HG03060 (cell line): ENCODE measurements at regions not wholly inside any gene's neighbourhood (a gene's known extent, or its start where the extent isn't known, plus 50 kb on each side); places are given as distances from the start of the nearest gene placed in this dataset.
"Not testable (repeated sequence)": the region's sequence is repeated elsewhere in the genome, so short reads cannot be mapped to it uniquely, and the experiment has no call there.

Experiments
- ATAC-seq: cut with Tn5 transposase; IDR thresholded peaks from one replicate; pipeline ENCODE4 v1.9.1; 2021; ENCODE audit warnings: low read depth, moderate number of reproducible peaks; ENCODE audit not compliant: unreplicated experiment

DNA sequence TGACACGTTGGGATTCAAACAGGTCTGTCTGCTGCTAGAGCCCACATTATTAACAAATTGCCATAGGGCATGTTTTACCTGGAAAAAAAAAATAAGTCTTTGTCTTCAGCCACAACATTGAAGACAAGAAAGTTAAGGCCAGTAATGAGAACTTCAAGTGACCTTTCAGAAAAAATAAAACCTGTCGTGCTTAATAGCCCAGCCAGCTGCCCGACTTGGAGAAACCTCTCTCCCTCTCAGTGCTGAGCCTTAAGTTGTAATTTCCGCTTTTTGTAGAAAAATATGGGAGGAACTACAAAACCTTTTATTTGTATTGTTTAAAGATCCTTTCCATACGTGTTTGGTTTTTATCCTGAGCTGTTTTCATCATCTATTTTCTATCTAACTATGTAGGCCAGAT is 454.3 kb upstream of the SLITRK6 start:
- not testable (repeated sequence) for ATAC-seq

DNA sequence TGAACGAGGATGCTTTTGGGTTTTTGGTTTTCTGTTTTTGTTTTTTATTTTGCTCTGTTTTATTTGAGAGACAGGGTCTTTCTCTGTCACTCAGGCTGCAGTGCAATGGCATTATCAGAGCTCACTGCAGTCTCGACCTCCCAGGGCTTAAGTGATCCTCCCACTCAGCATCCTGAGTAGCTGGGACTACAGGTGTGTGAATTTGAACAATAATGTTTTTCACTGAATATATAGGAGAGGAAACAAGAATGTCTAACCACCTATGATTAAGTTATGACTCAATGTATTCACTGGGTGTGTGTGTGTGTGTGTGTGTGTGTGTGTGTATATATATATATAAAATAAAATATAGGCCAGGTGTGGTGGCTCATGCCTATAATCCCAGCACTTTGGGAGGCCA is 456.6 kb upstream of the SLITRK6 start:
- ATAC-seq: not testable (repeated sequence)

DNA sequence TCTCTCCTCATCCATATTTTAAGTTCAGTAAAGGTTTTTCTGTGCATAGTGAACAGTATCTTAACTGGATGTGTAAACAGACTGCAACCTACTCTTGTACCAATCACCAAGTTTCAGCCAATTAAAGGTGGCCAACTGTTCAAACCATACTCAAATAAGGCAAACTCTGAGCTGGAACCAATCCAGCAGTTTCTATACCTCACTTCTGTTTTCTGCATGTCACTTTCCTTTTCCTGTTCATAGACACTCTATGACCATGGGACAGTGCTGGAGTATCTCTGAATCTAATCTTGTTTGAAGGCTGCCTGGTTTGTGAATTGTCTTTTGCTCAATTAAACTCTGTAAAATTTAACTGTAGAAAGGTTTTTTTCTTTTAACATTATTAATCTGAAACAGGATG is 470.3 kb upstream of the SLITRK6 start:
- ATAC-seq: no peak

GRCh38 chr13:86282442-86282841 is 483.2 kb upstream of the SLITRK6 start:
- ATAC-seq: peak; percentile 55

GRCh38 chr13:86283031-86283430 is 483.8 kb upstream of the SLITRK6 start:
- ATAC-seq: no peak

- no peak for ATAC-seq
Measured at GRCh38 chr13:86298725-86299124, 499.5 kb upstream of the SLITRK6 start.

GRCh38 chr13:86299128-86299527 is 499.9 kb upstream of the SLITRK6 start:
- no peak for ATAC-seq

GRCh38 chr13:86309881-86310280 is 510.7 kb upstream of the SLITRK6 start:
- no peak for ATAC-seq

DNA sequence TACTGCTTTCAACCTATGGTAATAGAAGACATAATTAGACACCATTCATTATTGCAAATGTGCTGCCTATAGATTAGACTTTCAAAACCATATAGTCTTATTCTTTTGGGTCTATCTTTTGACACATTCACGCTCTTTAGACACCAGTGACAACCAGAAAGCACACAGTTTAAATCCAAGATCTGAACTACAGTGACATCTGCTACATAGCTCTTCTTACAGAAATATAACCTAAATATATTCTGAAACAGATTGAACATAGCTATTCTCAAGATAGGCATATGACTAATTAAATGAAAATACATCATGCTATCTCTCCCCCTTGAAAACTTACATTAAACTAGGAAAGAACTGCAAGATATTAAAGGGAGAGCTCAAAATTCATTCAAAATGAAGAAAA is 514.2 kb upstream of the SLITRK6 start:
- no peak for ATAC-seq

GRCh38 chr13:86318450-86318849 is 519.2 kb upstream of the SLITRK6 start:
- ATAC-seq: no peak

DNA sequence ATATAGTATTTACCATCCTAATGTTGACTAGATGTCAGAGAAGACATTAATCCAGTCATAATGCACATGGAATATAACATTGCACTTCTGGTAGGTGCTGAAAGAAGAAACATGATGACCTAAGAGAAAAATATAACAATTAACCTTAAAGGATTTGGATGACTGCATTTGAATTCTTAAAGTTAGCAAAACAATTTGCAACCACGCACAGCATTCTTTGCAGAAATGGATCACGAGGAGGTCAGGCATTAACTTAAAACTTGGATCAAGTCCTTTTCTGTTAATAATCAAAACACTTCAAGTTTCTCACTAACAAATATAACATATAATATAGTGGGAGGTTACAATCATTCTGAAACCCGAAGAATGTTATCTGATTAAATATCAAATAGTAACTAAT is 525.0 kb upstream of the SLITRK6 start:
- no peak for ATAC-seq

DNA sequence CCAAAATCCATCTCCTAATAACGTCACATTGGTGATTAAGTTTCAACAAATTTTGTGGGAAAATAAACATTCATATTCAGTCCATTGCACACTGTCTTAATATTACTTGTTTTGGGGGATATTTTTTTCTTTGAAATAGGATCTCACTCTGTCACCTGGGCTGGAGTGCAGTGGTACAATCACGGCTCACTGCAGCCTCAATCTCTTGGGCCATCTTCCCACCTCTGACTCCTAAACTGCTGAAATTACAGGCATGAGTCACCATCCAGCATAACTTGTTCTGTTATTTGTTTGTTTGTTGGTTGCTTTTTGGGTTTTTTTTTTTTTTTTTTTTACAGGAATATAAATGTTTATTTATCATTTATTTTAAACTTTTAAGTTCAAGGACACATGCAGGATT is 556.1 kb upstream of the SLITRK6 start:
- ATAC-seq: no peak

DNA sequence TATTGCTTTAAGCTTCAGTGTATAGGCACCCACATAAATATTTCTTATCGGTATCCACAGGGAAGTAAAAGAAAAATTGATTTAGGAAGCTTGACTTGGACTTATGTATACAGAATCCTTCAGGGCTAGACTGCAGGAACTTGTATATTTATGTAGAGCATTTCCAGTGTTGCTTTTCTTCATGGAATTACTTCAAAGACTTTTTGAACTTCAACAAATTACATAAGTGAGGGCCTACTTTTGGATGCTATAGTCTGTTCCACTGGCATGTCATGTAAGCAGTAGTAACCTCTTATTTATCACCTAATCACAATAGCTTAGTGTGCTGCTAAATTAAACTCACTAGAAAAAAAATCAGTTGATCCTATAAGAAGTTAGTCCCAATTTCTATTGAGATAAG is 557.9 kb upstream of the SLITRK6 start:
- no peak for ATAC-seq

DNA sequence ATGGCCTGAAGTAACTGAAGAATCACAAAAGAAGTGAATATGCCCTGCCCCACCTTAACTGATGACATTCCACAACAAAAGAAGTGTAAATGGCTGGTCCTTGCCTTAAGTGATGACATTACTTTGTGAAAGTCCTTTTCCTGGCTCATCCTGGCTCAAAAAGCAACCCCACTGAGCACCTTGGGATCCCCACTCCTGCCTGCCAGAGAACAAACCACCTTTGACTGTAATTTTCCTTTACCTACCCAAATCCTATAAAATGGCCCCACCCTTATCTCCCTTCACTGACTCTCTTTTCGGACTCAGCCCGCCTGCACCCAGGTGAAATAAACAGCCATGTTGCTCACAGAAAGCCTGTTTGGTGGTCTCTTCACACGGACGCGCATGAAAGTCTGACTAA is 564.5 kb upstream of the SLITRK6 start:
- not testable (repeated sequence) for ATAC-seq

DNA sequence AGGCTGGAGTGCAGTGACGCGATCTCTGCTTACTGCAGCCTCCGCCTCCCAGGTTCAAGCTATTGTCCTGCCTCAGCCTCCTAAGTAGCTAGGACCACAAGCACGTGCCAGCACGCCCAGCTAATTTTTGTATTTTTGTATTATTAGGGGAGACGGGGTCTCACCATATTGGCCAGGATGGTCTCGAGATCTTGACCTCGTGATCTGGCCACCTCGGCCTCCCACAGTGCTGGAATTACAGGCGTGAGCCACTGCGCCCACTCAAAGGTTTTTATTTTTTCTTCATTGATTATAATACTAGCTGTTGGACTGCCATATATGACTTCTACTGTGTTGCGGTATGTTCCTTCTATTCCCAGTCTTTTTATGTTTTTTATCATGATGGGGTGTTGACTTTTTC is 569.7 kb upstream of the SLITRK6 start:
- no peak for ATAC-seq

DNA sequence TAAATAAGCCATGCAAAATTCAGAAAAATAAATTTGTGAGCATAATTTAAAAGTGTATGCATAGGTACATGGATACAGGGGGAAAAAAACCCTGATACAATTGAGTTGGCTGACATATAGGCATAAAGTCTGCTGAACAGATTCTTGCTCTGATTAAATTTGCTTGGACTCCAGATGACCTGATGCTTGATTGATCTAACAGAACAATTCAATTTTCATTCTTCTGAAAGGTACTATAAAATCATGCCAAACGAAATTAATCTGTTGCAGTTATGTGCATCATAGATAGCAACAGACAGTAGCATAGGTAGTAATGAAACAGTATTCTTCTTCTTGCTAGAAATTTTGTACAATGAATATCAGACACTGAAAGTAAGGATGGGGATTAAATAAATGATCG is 578.2 kb upstream of the SLITRK6 start:
- no peak for ATAC-seq

DNA sequence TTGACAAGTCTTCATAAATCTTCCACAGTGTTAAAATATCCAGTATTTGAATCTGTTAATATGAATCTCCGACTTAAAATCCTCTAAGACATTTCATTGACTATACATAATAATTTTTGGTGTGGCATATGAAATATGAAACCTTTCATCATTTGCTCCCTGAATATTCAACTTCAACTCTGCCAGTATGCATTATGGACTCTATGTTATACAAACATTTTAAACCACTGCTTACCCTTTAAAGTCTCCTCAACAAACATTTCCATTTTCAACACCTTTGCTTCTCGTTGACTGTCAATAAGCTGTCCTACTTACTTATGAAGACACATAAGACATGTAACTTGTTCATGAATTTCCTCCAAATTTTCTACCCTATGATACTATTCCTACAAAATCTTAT is 579.4 kb upstream of the SLITRK6 start:
- no peak for ATAC-seq

DNA sequence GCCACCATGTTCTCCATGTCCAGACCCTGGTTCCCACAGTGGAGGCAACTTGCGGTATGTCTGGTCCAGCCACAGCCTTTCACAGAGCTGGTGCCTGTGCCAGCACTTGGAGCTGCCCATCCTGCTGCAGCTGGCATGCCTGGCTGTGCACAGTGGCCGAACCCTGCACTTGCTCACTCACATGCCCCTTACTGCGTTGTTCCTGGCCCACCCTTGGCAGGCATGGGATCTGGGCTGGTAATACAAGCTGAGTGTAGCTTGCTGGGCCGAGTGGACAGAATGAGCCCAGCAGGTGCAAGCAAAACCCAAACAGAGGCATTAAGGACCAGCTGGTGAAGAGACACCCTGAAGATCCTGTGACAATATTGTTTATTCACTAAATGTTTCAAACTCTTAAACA is 583.9 kb upstream of the SLITRK6 start:
- no peak for ATAC-seq

GRCh38 chr13:86383561-86383960 is 584.3 kb upstream of the SLITRK6 start:
- no peak for ATAC-seq

DNA sequence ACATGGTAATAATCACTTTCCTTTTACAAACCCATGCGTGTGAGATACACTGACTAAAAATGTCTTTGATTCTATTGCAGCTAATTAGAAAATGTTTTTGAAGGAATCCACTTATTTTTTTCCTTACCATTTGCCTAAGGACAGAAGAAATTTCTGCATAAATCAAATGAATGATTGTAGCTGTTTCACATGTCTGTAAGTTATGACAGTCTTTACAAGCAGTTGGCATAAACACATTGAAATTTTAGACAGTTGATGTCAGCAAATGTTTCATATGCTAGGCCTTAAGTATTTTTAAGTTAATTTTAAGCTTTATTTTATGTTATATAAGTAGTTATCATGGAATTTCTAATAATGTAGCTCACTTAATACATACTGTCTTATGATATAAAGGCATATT is 598.4 kb upstream of the SLITRK6 start:
- ATAC-seq: no peak

DNA sequence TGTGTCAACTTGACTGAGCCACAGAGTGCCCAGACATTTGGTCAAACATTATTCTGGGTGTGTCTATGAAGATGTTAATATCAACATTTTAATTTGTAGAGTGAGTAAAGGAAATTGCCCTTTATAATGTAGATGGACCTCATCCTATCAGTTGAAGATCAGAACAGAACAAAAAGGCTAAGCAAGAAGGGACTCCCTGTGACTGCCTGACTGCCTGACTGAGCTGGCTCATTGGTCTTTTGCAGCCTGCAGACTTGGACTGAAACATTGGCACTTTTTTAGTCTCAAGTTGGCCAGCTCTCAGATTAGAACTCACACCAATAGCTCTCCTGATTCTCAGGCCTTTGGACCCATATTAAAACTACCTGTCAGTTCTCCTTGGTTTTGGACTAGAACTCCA is 600.4 kb upstream of the SLITRK6 start:
- ATAC-seq: no peak

DNA sequence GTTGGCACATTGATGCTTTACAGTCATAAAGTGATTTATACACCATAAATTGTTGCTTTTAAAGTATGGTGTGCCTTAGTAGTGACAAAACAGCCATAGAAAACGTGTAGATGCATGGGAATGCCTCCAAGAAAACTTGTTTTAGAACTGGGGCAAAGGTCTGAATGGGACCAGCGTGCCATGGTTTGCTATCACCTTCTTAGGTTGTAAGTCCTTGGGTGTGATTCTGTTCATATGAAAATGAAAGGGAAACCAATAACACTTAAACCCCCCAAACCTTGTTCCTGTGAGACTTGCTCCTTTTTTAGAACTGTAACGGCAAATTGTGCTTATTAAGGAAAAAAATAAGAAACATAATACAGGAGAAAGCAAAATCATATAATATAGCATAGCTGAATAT is 603.3 kb upstream of the SLITRK6 start:
- ATAC-seq: no peak

DNA sequence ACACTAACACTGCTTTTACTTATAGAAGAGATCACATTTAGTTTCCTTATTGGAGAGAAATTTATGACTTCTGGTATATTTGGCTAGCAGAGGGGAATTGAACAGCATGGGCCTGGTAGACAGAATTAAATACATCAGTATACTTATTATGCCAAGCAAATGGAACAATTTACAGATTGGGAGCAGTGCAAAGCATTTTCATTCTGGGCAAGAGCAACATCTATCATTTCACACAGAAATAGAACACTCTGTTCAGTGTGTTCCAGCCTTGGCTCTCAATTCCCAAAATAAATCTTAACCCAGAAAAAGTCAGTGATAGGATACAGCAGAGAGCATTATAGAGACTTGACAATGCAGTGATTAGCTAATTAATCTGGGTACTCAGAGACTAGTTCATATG is 604.0 kb upstream of the SLITRK6 start:
- no peak for ATAC-seq
